HG03442 (cell line): ENCODE measurements at regions not wholly inside any gene's neighbourhood (a gene's known extent, or its start where the extent isn't known, plus 50 kb on each side); places are given as distances from the start of the nearest gene placed in this dataset.
A peak's percentile ranks its signal among the peaks of the same experiment; 100 is the strongest.
"Not testable (repeated sequence)": the region's sequence is repeated elsewhere in the genome, so short reads cannot be mapped to it uniquely, and the experiment has no call there.

Experiments used
- ATAC-seq: cut with Tn5 transposase; IDR thresholded peaks from one replicate; pipeline ENCODE4 v1.9.1; 2021; ENCODE audit warnings: mild to moderate bottlenecking, moderate library complexity; ENCODE audit not compliant: unreplicated experiment

DNA sequence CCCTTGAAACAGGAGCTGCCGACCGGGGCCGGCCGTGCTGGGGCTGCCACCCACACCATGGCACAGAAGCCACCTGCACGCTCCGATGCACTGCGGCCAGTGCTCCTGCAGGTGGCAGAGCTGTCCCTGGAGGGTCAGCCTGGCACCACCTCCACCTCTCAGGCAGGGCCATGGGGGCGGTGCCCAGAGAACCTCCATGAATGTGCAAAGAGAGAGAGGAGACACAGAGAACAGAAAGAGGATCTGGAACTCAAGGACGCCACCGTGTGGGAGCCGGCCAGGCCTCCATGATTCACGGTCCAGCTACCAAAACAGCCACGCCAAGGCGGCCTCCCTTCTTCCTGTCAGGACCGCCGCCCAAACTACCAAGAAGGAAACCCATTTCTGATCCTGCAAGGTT, 5397.7 kb upstream of the TPTE start:
- ATAC-seq, result not testable (repeated sequence)

DNA sequence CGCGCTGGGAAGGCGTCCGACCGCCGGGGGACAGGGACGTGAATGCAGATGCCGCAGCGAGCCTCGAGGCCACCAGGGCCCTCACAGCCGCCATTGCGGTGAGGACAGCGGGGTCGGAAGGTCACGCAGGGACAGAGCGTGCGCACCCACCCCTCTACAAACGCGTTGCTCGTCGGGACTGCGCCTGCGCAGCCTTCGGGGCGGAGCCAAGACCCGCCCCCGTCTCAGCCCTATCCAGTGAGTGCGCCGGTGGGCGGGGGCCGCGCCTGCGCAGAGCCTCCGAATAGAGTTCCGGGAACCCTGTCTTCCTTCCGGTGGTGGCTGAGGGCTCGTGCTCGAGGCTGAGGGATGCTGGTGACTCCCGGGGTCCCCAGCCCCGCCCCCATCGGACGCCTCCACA, 5393.1 kb upstream of the TPTE start:
- peak; percentile 81 for ATAC-seq

DNA sequence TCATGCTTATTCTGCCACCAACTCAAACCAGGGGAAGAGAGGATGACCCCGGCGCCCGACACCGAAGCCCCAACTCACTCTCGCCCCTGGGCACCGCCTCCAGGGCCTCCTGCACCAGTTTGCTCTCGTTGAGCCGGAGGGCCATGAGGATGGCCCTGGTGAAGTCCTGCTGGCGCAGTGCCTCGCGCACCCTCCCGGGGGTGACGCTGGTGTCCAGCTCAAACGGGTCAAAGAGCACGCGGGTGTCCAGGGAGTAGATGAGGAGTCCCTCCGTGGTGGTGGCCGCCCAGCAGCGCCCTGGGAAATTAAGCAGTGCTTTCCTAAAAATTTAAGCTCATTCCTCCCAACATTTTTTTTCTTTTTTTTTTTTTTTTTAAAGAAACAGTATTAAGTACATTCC, 5387.6 kb upstream of the TPTE start:
- not testable (repeated sequence) for ATAC-seq

DNA sequence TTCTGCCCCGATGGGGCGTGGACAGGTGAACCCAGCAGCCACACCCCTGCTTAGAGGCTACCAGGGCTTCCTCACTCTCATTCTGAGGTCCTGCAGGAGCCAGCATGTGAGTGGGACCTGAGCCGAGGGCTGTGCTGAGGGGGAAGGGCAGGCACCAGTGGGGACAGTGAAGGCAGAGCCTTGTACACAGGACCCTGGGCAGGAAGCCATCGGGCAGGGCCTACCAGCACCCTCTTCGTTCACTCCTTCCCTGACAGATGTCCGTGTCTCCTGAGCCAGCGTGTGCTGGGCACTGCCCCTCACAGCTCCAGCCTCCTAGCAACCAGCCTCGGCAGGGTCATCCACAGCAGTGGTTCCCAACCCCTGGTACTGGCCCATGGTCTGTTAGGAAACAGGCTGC, 5385.0 kb upstream of the TPTE start:
- ATAC-seq, result not testable (repeated sequence)

DNA sequence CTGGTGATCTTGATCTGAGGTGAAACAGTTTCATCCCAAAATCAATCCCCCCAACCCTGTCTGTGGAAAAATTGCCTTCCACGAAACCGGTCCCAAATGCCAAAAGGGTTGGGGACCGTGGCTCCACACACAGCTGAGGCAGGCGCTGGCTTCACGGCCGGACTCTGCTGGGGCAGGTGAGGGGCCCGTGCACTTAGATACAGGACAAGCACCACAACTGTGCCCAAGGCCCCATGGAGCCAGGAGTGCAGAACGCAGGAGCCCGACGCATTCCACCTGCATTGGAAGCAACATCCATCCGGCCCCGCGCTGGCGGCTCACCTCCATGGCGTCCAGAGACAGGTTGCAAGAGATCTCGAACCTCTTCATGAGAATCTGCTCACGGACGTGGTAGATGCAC, 5384.4 kb upstream of the TPTE start:
- ATAC-seq, result not testable (repeated sequence)

DNA sequence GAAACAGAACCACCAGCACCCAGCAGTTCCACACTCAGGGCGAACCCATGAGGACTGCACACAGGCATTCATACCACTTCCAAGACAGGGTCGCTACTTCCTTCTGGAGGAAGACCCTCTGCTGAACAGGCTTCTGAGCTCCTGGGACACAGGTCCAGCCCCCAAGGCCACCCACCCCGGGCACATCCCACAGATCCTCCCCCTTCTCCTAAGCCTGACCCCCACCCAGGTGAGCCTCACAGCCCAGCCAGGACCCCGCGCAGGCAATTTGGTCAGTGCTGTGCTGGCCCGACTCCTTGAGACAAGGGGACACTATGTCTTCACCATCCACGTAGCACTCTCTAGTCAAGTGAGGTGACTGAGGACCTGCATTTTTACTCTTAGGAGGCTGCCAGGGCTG, 5382.7 kb upstream of the TPTE start:
- ATAC-seq, result not testable (repeated sequence)

DNA sequence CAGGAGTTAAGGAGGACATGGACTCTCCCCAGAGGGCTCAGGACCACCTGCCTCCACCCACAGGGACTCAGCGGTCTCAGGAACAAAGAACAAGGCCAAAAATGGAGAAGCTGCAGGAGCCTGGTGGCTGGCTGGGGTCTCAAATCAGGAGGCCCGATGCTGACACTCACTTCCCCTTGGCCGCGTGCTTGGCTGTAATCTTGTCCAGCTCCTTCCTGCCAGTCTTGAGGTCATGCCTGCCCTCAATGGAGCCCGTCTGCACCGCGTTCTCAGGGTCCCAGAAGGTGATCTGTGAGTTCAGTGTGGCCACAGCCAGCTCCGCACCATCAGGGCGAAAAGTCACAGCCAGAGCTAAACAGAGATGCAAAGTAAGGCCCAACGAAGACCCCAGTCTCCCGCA, 5381.9 kb upstream of the TPTE start:
- ATAC-seq, result not testable (repeated sequence)

DNA sequence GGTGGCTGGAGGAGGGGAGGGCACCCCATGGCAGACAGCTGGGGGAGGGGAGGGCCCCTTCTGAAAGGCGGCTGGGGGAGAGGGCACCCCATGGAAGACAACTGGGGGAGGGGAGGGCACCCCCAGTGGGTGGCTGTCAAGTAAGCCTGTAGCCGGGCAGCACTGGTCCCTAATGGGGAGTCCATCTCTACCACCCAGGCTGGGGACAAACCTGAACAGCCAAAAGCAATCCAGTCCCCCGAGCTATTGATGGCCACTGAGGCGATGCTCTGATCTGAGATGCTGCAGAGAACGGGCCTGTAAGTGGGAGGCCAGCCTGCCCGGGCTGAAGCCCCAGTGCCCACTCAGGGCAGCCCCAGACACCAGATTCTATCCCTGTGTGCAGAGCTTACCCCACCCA, 5378.4 kb upstream of the TPTE start:
- ATAC-seq, result not testable (repeated sequence)

DNA sequence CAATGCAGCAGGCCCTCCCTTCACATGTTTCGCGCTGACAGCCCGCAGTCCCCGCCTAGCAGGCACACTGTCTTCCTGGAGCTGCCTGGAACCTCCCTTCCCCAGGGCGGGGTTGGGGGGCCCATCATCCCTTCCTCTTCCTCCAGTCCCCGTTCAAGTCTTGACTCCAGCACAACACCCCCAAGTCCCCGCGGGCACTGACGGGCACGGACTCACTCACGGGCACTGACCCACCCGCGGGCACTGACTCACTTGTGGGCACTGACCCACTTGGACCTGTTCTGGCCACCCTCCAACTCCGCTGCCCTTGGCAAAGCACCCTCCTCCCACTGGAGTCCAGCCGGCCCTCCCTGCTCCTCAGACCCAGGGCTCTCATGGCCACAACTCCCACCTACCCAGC, 5376.7 kb upstream of the TPTE start:
- not testable (repeated sequence) for ATAC-seq

DNA sequence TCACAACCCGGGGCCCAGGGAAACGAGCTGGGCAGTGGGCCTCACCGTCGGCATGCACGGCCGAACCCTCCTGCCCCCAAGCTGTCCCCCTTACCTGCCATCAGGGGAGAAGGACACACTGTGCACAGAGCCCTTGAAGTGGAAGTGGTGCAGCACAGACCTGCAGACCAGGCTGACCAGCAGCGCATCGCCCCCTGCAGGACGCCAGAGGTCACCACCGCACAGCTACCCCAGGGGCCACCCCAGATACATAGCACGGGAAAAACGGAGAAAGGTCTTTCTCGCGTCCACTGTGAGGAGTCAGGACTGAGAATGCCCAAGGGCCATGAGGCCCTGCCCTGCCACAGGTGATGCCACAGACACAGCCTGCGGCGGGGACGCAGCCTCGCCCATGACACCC, 5373.7 kb upstream of the TPTE start:
- ATAC-seq, result not testable (repeated sequence)

DNA sequence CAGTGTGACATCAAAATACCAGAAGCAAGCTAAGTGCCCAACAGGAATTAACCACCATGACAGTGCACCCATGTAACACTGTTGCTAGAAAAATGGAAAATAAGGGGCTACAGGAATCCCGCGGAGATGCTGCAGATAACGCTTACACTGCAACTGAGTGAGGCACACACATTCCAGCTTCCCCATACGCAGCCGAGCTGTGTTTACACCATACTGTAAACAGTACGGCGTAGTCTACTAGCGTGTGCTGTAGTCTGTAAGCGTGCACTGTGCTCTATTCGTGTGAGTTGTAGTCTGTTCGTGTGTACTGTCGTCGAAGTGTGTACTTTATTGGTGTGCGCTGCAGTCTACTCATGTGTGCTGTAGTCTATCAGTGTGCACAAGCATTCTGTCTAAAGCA, 5372.2 kb upstream of the TPTE start:
- ATAC-seq, result not testable (repeated sequence)

DNA sequence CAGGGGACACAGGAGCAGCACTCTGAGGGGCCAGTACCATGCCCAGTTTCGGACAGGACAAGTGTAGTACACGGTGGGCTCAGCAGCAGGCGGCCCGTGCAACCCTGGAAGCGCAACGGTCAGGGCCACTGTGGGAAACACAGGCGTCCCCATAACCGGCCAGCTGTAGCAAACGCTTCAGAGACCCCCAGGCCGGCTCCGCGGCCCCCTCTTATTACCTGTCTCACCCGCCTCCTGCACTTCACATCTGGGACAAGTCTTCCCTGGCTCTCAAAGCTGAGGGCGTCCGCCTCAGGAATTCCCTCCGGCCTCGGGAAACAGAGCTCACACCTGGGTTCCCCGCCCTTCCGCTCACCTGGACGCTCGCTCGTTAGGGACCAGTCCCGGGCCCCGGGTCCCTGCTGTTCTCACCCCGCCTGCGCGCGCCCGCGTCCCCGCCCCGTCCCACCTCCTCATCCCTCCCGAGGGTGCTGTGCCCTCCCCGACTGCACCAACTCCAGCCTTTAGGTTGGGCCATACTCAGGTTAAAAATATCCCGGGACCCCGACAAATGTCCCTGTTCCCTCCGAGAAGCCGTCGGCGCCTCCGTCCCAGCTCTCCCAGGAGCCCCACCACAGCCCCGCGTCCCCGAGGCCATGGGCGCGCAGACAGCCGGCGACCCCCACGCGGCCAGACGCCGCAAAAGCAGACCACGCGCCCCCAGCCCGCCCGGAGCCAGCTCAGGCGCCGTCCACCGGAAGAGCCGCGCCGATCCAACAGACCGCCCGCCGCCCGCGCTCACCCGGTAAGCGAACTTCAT, 5367.3 kb upstream of the TPTE start:
- ATAC-seq, result not testable (repeated sequence)

DNA sequence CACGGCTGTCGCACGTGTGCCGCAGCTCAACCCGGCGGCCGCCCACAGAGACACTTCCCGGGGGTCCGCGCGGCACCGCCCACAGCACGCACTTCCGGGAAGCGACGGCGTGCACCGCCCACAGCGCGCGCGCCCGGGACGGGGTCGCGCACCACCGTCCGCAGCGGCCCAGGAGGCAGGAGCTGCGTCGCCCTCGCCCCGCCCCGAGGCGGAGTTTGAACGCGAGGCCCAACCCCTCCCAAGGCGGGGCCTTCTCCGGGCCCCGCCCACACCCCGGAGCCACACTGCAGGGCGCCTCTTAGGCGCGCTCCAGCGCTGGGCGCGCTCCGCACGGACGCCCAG, 5366.8 kb upstream of the TPTE start:
- peak; percentile 93 for ATAC-seq

DNA sequence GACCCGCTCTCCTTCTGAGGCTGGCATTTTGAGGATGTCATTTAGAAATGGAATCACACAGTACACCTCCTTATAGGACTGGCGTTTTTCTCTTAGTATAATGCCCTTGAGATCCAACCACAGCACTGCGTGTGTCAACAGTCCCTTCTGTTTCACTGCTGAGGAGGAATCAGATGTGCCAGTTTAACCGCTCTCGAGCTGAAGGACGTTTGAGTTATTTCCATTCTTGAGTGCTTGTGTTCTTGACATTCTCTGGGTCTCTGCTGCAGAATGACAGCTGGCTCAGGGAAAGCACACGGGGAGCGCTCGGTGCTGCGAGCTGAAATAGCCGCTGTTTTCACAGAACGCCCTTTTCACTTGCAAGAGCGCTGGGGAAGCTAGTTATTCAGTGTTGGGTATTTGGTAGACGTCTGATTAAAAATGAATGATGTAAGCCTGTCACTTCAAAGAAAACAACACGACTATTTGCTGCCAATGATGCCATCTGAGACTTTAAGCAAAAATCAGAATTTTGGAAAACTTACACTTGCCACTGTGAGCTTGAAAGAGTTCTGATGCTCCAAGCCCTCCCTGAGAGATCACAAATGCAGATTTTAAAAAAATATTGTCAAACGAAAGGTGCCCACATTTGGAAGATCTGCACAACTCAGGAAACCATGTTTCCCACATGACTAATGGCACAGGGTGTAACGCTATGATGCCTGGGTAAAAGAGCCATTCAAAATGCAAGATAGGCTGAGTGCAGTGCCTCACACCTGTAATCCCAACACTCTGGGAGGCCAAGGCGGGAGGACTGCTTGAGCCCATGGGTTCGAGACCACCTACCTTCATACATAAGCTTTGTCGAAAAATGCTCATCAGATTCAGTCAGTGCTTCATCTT, 5358.4 kb upstream of the TPTE start:
- not testable (repeated sequence) for ATAC-seq

DNA sequence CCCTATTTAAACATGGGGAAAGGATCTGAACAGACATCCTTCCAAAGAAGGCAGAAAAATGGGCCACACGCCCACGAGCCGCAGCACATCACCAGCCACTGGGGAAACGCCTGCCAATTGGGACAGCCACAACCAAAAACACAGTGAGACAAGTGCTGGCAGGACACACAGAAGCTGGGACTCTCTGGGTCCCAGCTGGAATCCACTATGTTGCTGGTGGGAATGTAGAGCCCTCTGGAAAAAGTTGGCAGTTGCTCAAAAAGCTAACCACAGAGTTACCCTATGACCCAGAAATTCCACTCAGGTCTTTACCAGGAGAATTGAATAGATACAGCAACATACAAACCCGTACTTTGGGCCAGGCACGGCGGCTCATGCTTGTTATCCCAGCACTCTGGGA, 5355.6 kb upstream of the TPTE start:
- not testable (repeated sequence) for ATAC-seq
